Pancreas (tissue), 10 donors: ENCODE measurements at regions not wholly inside any gene's neighbourhood (a gene's known extent, or its start where the extent isn't known, plus 50 kb on each side); places are given as distances from the start of the nearest gene placed in this dataset.

Source experiments
- ATAC-seq, 4 donors: fragments of 200-7000 bp; cut with Tn5 transposase; one replicate each; pipeline versions ENCODE4 v1.8.0 to v1.9.1; 2020; ENCODE audit warnings: mild to moderate bottlenecking in 4 of 4, moderate library complexity in 4 of 4
- DNase-seq, 6 donors: peaks; one replicate each; pipeline ENCODE4 v3.0.0-alpha.2; 2020
- FAIRE-seq: peaks from 2 replicates; lab custom pipeline; 2012; peaks lifted over from hg19 to GRCh38; lab: Jason Lieb, UNC
- H3K27ac ChIP-seq, 4 donors: fragments of 200-600 bp; sonication (generic); 1 replicate in 3 of 4; 2 replicates in 1 of 4; pipeline versions ENCODE4 v1.5.0 to v1.8.0; 2020
- H3K27me3 ChIP-seq, 4 donors: fragments of 200-600 bp; one replicate each; pipeline ENCODE4 v1.8.0; 2021
- H3K36me3 ChIP-seq, 3 donors: fragments of 200-600 bp; sonication (generic) in 1 of 3; one replicate each; pipeline versions ENCODE4 v1.5.0 to v1.8.0; 2020 to 2021
- H3K4me1 ChIP-seq, 3 donors: fragments of 200-600 bp; one replicate each; pipeline ENCODE4 v1.8.0; 2021
- H3K4me3 ChIP-seq, 4 donors: fragments of 200-600 bp; sonication (generic) in 2 of 4; one replicate each; pipeline versions ENCODE4 v1.5.0 to v1.8.0; 2020 to 2021
- H3K9me3 ChIP-seq, 4 donors: fragments of 200-600 bp; one replicate each; pipeline ENCODE4 v1.8.0; 2021
- CTCF ChIP-seq, 4 donors: fragments of 200-600 bp; sonication (generic) in 3 of 4; IDR thresholded peaks; one replicate each; pipeline versions ENCODE4 v1.5.0 to v1.8.0; 2021; ENCODE audit warnings: antibody characterized with exemption in 4 of 4
- WGBS, 2 donors: extraction: QIAGEN DNeasy Blood & Tissue Kit; methylation state at CpG; one replicate each; pipeline ENCODE4 v1.1.7; 2013; 5-methylcytosine and 5-hydroxymethylcytosine counted together
- intact Hi-C, 3 donors: fragments of 100-400 bp; cut with DNase I; formaldehyde crosslinking; loops; one replicate each; pipeline versions ENCODE4 v1.11.1 to v1.14.2; 2022
- donor health status: healthy with polysubstance abuse.
- donor health status: DM: no; HTN: no; CAD: no; lungs with moderate emphysema.
- donor health status: DM: no; HTN: no; CAD: no.
- donor health status: control.
- donor health status: control.
- donor health status: Bipolar disorder and iron deficiency.
- donor health status: DM: yes; HTN: yes; CAD: no.
- donor health status: DM: no; HTN: no; CAD: no.
- donor health status: DM: no; HTN: no; CAD: no.
- donor health status: DM: yes; HTN: yes; CAD: no.

GRCh38 chr12:131449027-131449426, 261.9 kb upstream of the SFSWAP start:
- no peak for FAIRE-seq
- 78 to 84% methylated on average over 6 of the region's 6 CpGs for WGBS, 2 donors
- intact Hi-C loops, result no loop called here

GRCh38 chr12:131452444-131452860, 258.4 kb upstream of the SFSWAP start:
- Histone ChIP-seq H3K36me3 (no peaks in the 10 kb centered on the region), H3K27ac (no peak overlapping the region), H3K9me3 (no peaks in the 10 kb centered on the region), H3K27me3 (no peaks in the 10 kb centered on the region), H3K4me3 (no peak overlapping the region), H3K4me1 (no peaks in the 10 kb centered on the region)
- 3 to 9% methylated on average over 10 of the region's 10 CpGs for WGBS, 2 donors
- ATAC-seq (peak in 1 of 4 donors; percentile 57), DNase-seq (no peak), FAIRE-seq (no peak)
- peak in 1 of 4 donors; percentile 20 for TF ChIP-seq CTCF (IDR thresholded peaks at IDR 0.05)
- intact Hi-C loops, result loop anchor here in 1 of 3 donors (10.0 kb wide), 1 partner anchor 348 kb away; no protein-coding TSS in a partner anchor

More at GRCh38 chr12:131449027-131449426, 261.9 kb upstream of the SFSWAP start:
- no peak for ATAC-seq
- no peak for DNase-seq
- Histone ChIP-seq H3K4me3 (no peak overlapping the region), H3K27me3 (no peaks in the 10 kb centered on the region), H3K4me1 (no peaks in the 10 kb centered on the region), H3K9me3 (no peaks in the 10 kb centered on the region), H3K27ac (no peak overlapping the region), H3K36me3 (no peaks in the 10 kb centered on the region)
- no peak for TF ChIP-seq CTCF (IDR thresholded peaks at IDR 0.05)

GRCh38 chr12:131454418-131455217, 256.3 kb upstream of the SFSWAP start:
- ATAC-seq (peak in 3 of 4 donors; percentile 84 to 88 (median 84)), FAIRE-seq (no peak), DNase-seq (peak in 2 of 6 donors; percentile 39 to 72)
- H3K4me1 ChIP-seq, result no peaks in the 10 kb centered on the region
- peak; percentile 26 to 48 (median 36) for TF ChIP-seq CTCF (IDR thresholded peaks at IDR 0.05)
- H3K9me3 ChIP-seq, result no peaks in the 10 kb centered on the region
- intact Hi-C loops, result loop anchor here in 1 of 3 donors (10.0 kb wide), 1 partner anchor 350 kb away; no protein-coding TSS in a partner anchor
- no peak overlapping the region for H3K27ac ChIP-seq
- H3K36me3 ChIP-seq, result no peaks in the 10 kb centered on the region
- WGBS, 2 donors, result 33 to 47% methylated on average over 12 of the region's 12 CpGs
- no peak overlapping the region for H3K4me3 ChIP-seq
- H3K27me3 ChIP-seq, result no peaks in the 10 kb centered on the region

GRCh38 chr12:131455218-131455506, 255.7 kb upstream of the SFSWAP start:
- no peaks in the 10 kb centered on the region for H3K36me3 ChIP-seq
- H3K27ac ChIP-seq, result no peak overlapping the region
- intact Hi-C loops, result loop anchor here in 1 of 3 donors (10.0 kb wide), 1 partner anchor 350 kb away; no protein-coding TSS in a partner anchor
- ATAC-seq (no peak), DNase-seq (no peak), FAIRE-seq (no peak)
- H3K4me1 ChIP-seq, result no peaks in the 10 kb centered on the region
- TF ChIP-seq CTCF (IDR thresholded peaks at IDR 0.05), result no peak
- no peaks in the 10 kb centered on the region for H3K27me3 ChIP-seq
- no peak overlapping the region for H3K4me3 ChIP-seq
- no peaks in the 10 kb centered on the region for H3K9me3 ChIP-seq
- WGBS, 2 donors, result 61 to 75% methylated on average over 10 of the region's 10 CpGs

GRCh38 chr12:131455581-131456110, 255.2 kb upstream of the SFSWAP start:
- Histone ChIP-seq H3K4me3 (no peak overlapping the region), H3K36me3 (no peaks in the 10 kb centered on the region), H3K9me3 (no peaks in the 10 kb centered on the region), H3K27ac (no peak overlapping the region), H3K4me1 (no peaks in the 10 kb centered on the region), H3K27me3 (no peaks in the 10 kb centered on the region)
- no peak for TF ChIP-seq CTCF (IDR thresholded peaks at IDR 0.05)
- 73 to 78% methylated on average over 12 of the region's 12 CpGs for WGBS, 2 donors
- DNase-seq, result no peak
- intact Hi-C loops, result loop anchor here in 1 of 3 donors (10.0 kb wide), 1 partner anchor 351 kb away; no protein-coding TSS in a partner anchor
- no peak for FAIRE-seq
- no peak for ATAC-seq
